Caco-2 (cell line): ENCODE measurements at regions not wholly inside any gene's neighbourhood (a gene's known extent, or its start where the extent isn't known, plus 50 kb on each side); places are given as distances from the start of the nearest gene placed in this dataset.

ENCODE experiments used
- BruUV-seq: library from RNA; stranded (reverse); fragments of 400-500 nt; replicated peaks from 2 replicates; lab custom pipeline; 2021; lab: Mats Ljungman, UMichigan
- CTCF ChIA-PET: fragments of 300-600 bp; sonication (Branson Sonifier 250); formaldehyde crosslinking; loops from one replicate; lab custom pipeline; 2022; ENCODE audit warnings: antibody characterized with exemption; lab: Charles Lee
- POLR2A ChIA-PET: fragments of 300-600 bp; sonication (Branson Sonifier 250); formaldehyde crosslinking; loops from one replicate; lab custom pipeline; 2022; ENCODE audit warnings: antibody characterized with exemption; lab: Charles Lee
- DNase-seq, 2 experiments: peaks; one replicate each; pipeline versions ENCODE4 v3.0.0 to v3.0.0-alpha.2; 2020 to 2022
- H3K27me3 ChIP-seq: replicated peaks from 2 replicates; pipeline ENCODE4 v1.6.0; 2011; ENCODE audit warnings: low read length; ENCODE audit not compliant: control insufficient read depth, insufficient read depth
- H3K36me3 ChIP-seq: 2 replicates; pipeline ENCODE4 v1.5.1; 2011; ENCODE audit warnings: low read length; ENCODE audit not compliant: control insufficient read depth, insufficient read depth
- H3K4me1 ChIP-seq: fragments of 250-450 bp; sonication (Bioruptor Pico); 2 replicates; pipeline ENCODE4 v1.5.1; 2020; ENCODE audit warnings: mild to moderate bottlenecking
- H3K4me3 ChIP-seq: 2 replicates; pipeline ENCODE4 v1.5.1; 2011; ENCODE audit warnings: low read depth, mild to moderate bottlenecking, control low read depth, low read length
- H3K9me3 ChIP-seq: fragments of 250-450 bp; sonication (Bioruptor Pico); 2 replicates; pipeline ENCODE4 v1.5.1; 2020; ENCODE audit warnings: mild to moderate bottlenecking, moderate library complexity
- H3K27ac Mint-ChIP-seq: one replicate; pipeline ENCODE4 v1.8.0; 2022; ENCODE audit warnings: mixed read lengths; ENCODE audit not compliant: unreplicated experiment
- H3K27me3 Mint-ChIP-seq: one replicate; pipeline ENCODE4 v1.8.0; 2022; ENCODE audit warnings: mixed read lengths; ENCODE audit not compliant: insufficient read depth, unreplicated experiment
- H3K36me3 Mint-ChIP-seq: one replicate; pipeline ENCODE4 v1.8.0; 2022; ENCODE audit warnings: mild to moderate bottlenecking, mixed read lengths; ENCODE audit not compliant: insufficient read depth, unreplicated experiment
- H3K4me1 Mint-ChIP-seq: one replicate; pipeline ENCODE4 v1.8.0; 2022; ENCODE audit warnings: low read depth, mixed read lengths; ENCODE audit not compliant: unreplicated experiment
- H3K4me3 Mint-ChIP-seq: one replicate; pipeline ENCODE4 v1.8.0; 2022; ENCODE audit warnings: mild to moderate bottlenecking, moderate library complexity, mixed read lengths; ENCODE audit not compliant: unreplicated experiment
- H3K9me3 Mint-ChIP-seq: one replicate; pipeline ENCODE4 v1.8.0; 2022; ENCODE audit warnings: mixed read lengths; ENCODE audit not compliant: unreplicated experiment
- intact Hi-C: fragments of 100-400 bp; cut with micrococcal nuclease; formaldehyde crosslinking; loops from one replicate; pipeline ENCODE4 v1.10.0; 2022; ENCODE audit not compliant: unreplicated experiment
- TF ChIP-seq, protein P1 (sequence below), 2 experiments: fragments of 200-600 bp in 1 of 2; IDR thresholded peaks; 1 replicate in 1 of 2; 2 replicates in 1 of 2; pipeline versions ENCODE4 v1.5.1 to v1.8.0; 2011 to 2022; ENCODE audit warnings: antibody characterized with exemption in 1 of 2, control low read depth in 1 of 2, inconsistent platforms in 1 of 2, low read depth in 1 of 2, low read length in 1 of 2, mild to moderate bottlenecking in 1 of 2, moderate library complexity in 1 of 2; ENCODE audit not compliant: insufficient read depth in 1 of 2, severe bottlenecking in 1 of 2, unreplicated experiment in 1 of 2

DNA sequence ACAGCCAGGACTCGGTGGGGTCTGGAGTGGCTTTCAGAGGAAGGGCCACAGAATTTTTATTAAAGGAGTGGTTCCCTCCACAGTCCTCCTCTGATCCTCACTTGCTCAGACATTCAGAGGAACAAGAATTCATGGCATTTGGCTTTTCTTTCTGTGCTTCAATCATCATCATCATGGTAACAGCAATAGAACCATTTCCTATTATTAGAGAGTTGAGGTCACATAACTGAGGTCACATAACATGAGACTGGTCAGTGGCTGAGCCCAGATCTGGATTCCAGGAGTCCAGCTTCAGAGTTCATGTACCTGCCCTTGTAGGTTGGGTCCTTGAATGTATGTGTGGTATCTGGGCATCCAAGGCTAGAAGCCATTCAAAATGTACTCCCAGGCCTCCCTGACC, 177.3 kb upstream of the GRB10 start:
- Mint-ChIP-seq H3K9me3 (no peaks in the 10 kb centered on the region), H3K27me3 (no peaks in the 10 kb centered on the region), H3K4me3 (no peak overlapping the region), H3K4me1 (peaks cover 17% of the 10 kb centered on the region), H3K36me3 (no peaks in the 10 kb centered on the region), H3K27ac (no peak overlapping the region)
- no peaks in the 10 kb centered on the region for H3K36me3 ChIP-seq
- TF ChIP-seq, protein P1, sequence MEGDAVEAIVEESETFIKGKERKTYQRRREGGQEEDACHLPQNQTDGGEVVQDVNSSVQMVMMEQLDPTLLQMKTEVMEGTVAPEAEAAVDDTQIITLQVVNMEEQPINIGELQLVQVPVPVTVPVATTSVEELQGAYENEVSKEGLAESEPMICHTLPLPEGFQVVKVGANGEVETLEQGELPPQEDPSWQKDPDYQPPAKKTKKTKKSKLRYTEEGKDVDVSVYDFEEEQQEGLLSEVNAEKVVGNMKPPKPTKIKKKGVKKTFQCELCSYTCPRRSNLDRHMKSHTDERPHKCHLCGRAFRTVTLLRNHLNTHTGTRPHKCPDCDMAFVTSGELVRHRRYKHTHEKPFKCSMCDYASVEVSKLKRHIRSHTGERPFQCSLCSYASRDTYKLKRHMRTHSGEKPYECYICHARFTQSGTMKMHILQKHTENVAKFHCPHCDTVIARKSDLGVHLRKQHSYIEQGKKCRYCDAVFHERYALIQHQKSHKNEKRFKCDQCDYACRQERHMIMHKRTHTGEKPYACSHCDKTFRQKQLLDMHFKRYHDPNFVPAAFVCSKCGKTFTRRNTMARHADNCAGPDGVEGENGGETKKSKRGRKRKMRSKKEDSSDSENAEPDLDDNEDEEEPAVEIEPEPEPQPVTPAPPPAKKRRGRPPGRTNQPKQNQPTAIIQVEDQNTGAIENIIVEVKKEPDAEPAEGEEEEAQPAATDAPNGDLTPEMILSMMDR (IDR thresholded peaks at IDR 0.05; ENCODE audit: insufficient read depth in 1 of 2, low read depth in 1 of 2, low read length in 1 of 2, severe bottlenecking in 1 of 2, unreplicated experiment in 1 of 2): no peak
- H3K9me3 ChIP-seq: no peaks in the 10 kb centered on the region
- intact Hi-C loops: no loop called here
- BruUV-seq: no TSS peak
- POLR2A ChIA-PET: no interaction called here
- H3K4me3 ChIP-seq: no peak overlapping the region
- CTCF ChIA-PET: no interaction called here
- no peaks in the 10 kb centered on the region for H3K27me3 ChIP-seq
- peaks cover 26% of the 10 kb centered on the region for H3K4me1 ChIP-seq
- no peak for DNase-seq

DNA sequence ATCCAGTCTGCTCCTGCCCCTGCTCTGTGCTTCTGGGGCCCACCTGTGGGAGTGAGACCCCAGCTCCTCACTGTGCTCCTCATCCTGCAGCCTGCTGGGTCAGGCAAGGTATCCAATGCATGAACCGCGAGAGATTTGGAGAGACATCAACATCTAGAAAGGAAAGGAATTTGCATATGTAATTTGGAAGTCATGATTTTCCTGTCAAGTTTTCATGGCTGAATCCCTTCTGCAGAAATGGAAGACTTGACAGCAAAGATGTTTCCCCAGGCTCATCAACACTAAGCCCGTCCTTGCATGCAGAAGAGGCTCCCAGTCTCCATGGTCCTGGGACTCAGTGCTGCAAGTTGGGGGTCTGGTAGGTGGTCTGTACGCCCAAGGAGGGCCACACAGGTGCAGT, 176.9 kb upstream of the GRB10 start:
- no peaks in the 10 kb centered on the region for H3K27me3 ChIP-seq
- no peak overlapping the region for H3K4me3 ChIP-seq
- Mint-ChIP-seq H3K27ac (no peak overlapping the region), H3K4me1 (peaks cover 17% of the 10 kb centered on the region), H3K4me3 (no peak overlapping the region), H3K36me3 (no peaks in the 10 kb centered on the region), H3K27me3 (no peaks in the 10 kb centered on the region), H3K9me3 (no peaks in the 10 kb centered on the region)
- H3K4me1 ChIP-seq: peaks cover 26% of the 10 kb centered on the region
- intact Hi-C loops: no loop called here
- no TSS peak for BruUV-seq
- TF ChIP-seq, protein P1 (IDR thresholded peaks at IDR 0.05; ENCODE audit: insufficient read depth in 1 of 2, low read depth in 1 of 2, low read length in 1 of 2, severe bottlenecking in 1 of 2, unreplicated experiment in 1 of 2): no peak
- H3K36me3 ChIP-seq: no peaks in the 10 kb centered on the region
- H3K9me3 ChIP-seq: no peaks in the 10 kb centered on the region
- CTCF ChIA-PET: no interaction called here
- no peak for DNase-seq
- POLR2A ChIA-PET: no interaction called here

DNA sequence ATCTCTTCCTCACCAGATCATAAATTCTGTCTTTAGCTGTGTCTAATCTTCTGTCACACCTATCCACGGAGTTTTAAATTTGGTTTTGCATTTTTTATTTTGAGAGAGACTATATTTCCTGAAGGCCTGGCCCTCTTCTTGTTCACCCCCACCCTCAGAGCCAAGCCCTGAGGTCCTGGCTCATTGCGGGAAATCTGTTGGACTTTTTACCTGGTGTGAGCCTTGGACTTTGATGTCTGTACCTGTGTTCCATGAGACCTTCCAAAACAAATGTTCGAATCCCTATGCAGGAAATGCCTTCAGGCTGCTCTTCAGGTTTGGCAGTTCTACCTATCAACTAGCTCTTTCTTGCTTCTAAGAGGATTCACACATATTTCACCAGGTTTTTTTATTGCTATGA, 175.2 kb upstream of the GRB10 start:
- Histone ChIP-seq H3K36me3 (no peaks in the 10 kb centered on the region), H3K4me3 (no peak overlapping the region), H3K9me3 (no peaks in the 10 kb centered on the region), H3K27me3 (no peaks in the 10 kb centered on the region), H3K4me1 (peaks cover 23% of the 10 kb centered on the region)
- Mint-ChIP-seq H3K4me1 (peaks cover 17% of the 10 kb centered on the region), H3K4me3 (no peak overlapping the region), H3K27me3 (no peaks in the 10 kb centered on the region), H3K27ac (no peak overlapping the region), H3K36me3 (no peaks in the 10 kb centered on the region), H3K9me3 (no peaks in the 10 kb centered on the region)
- BruUV-seq: no TSS peak
- CTCF ChIA-PET: no interaction called here
- DNase-seq: no peak
- TF ChIP-seq, protein P1 (IDR thresholded peaks at IDR 0.05; ENCODE audit: insufficient read depth in 1 of 2, low read depth in 1 of 2, low read length in 1 of 2, severe bottlenecking in 1 of 2, unreplicated experiment in 1 of 2): no peak
- POLR2A ChIA-PET: no interaction called here
- intact Hi-C loops: no loop called here
